Retinal pigment epithelial cell (primary cell): ENCODE measurements at regions not wholly inside any gene's neighbourhood (a gene's known extent, or its start where the extent isn't known, plus 50 kb on each side); places are given as distances from the start of the nearest gene placed in this dataset.

Experiments used
- DNase-seq: peaks from one replicate; pipeline ENCODE4 v3.0.0-alpha.2; 2010; ENCODE audit warnings: low read depth
- H3K4me3 ChIP-seq: 2 replicates; pipeline ENCODE4 v1.5.1; 2011; ENCODE audit warnings: mild to moderate bottlenecking, low read length, control low read depth, moderate library complexity
- TF ChIP-seq, protein P1 (sequence below): conservative IDR thresholded peaks from 2 replicates; pipeline ENCODE4 v1.5.1; 2011; ENCODE audit warnings: low read depth, low read length, control low read depth, inconsistent platforms

DNA sequence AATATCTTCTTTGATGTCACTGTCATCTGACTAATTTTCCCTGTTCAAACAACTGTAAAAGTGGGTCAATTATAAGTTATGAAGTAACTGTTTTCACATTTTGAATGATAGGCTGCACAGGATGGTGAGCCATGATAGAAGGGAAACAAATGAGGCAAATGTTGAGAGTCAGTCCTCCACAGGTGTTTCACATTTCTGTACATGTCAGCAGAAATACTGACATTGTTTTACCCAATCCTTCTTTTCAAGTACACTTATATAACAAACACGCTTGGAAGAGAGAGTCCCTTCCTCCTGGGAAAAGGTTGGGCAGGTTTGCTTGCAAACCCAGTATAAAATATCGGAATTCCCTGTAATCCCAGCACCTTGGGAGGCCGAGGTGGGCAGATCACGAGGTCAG, 1251.5 kb downstream of the SLC16A7 start:
- DNase-seq: no peak
- TF ChIP-seq, protein P1, sequence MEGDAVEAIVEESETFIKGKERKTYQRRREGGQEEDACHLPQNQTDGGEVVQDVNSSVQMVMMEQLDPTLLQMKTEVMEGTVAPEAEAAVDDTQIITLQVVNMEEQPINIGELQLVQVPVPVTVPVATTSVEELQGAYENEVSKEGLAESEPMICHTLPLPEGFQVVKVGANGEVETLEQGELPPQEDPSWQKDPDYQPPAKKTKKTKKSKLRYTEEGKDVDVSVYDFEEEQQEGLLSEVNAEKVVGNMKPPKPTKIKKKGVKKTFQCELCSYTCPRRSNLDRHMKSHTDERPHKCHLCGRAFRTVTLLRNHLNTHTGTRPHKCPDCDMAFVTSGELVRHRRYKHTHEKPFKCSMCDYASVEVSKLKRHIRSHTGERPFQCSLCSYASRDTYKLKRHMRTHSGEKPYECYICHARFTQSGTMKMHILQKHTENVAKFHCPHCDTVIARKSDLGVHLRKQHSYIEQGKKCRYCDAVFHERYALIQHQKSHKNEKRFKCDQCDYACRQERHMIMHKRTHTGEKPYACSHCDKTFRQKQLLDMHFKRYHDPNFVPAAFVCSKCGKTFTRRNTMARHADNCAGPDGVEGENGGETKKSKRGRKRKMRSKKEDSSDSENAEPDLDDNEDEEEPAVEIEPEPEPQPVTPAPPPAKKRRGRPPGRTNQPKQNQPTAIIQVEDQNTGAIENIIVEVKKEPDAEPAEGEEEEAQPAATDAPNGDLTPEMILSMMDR: no peak
- no peak overlapping the region for H3K4me3 ChIP-seq

DNA sequence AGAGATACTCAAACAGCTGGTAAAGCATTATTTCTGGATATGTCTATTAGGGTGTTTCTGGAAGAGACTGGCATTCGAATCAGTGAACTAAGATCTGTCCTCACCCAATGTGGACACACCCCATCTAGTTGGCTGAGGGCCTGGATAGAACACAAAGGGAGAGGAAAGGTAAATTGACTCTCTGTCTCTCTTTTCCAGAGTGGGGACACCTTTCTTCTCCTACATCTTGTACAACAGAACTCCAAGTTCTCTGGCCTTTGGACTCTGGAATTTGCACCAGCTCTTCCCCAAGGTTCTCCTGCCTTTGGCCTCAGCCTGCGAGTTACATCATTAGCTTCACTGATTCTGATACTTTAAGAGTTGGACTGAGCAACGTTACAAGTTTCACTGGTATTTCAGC, 1253.9 kb downstream of the SLC16A7 start:
- DNase-seq: no peak
- TF ChIP-seq, protein P1: no peak
- H3K4me3 ChIP-seq: no peak overlapping the region

DNA sequence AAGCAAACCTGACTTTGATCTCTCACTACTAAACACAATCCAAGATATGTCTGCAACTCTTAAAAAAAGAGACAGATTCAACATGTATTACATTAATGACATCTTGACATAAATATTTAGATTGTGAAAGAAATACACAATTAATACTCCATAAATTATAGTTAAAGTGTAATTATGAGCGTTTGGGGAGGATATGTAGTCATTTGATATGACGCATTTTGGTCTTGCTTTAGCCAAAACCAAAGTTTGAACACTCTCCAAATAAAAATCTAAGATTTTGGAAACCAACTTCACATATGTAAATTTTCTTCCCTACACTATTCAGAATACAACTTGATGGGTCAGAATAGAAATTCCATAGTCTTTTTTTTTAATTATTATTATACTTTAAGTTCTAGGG, 1257.6 kb downstream of the SLC16A7 start:
- TF ChIP-seq, protein P1: no peak
- DNase-seq: no peak
- no peak overlapping the region for H3K4me3 ChIP-seq

DNA sequence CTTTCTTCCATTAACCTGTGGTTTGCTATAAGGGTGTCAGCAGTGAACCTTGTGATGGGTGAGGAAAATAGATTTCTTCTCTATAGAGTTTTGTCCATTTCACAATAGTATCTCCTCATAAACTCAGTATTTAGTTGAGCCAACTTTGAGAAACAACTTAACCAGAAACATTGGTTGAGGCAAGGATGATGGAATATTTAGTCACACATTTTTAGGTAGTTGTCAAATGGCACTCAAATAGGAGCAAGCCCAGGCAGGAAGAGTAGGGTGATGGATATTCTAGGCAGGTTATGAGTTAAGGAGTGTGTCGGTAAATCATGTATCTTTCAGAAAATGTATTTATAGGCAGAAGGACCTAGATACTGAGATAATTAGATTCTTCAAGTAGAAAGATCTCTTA, 1267.6 kb downstream of the SLC16A7 start:
- no peak for DNase-seq
- TF ChIP-seq, protein P1: no peak
- no peak overlapping the region for H3K4me3 ChIP-seq

DNA sequence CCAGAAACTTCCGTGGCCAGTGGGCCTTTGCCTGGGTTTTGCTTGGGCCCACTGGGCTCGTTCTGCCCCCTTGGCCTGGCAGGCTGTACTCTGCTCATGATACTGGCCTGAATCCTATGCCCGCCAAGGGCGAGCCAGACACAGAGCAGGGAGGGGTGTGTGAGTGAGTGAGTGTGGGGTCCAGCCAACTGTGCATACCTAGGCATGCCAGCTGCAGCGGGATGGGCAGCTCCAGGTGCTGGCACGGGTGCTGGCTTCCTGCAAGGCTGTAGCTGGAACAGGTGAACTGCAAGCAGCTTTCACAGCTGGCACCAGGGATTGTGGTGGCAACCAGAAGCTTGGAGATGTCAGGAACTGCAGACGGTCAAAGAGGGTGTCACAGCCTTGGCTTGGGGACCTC, 1276.4 kb downstream of the SLC16A7 start:
- DNase-seq: no peak
- H3K4me3 ChIP-seq: no peak overlapping the region
- TF ChIP-seq, protein P1: no peak

DNA sequence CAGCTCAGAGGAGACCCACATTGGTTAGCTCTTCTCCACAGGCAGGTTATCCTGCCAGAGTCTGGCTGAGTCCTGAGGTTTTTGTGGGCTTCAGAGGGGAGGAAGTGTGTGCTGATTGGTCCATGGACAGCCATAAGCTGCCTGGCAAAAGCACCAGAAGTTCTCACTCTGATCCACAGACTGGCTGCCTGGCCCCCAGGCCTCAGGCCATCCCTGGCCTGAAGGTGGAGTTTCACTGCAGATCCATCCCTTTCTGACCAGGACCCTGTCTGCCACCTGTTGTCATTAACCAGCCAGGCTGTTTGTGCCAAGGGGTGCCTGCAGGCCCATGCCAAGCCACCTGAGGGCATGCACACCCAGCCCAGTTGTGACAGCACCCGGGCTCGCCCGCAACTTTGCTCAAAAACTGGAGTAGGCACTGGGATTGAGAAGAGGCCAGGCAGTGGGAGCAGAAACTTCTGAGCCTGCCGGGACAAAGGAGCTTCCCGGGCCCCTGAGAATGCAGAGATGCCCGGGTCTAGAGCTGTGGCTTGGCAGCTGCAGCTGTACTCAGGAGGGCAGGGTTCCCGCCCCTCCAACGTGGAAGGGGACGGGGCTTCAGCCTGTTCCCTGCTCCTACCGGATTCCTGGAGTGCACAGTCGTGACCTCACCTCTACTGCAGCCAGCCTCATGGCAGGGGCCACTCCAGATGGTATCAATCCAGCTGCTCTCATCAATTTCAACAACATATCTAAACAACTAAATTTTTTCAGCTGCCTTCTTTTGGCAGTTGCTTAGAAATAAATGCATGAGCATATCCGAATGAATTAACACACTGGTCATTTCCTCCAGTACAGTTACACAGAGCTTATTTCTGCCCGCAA, 1277.3 kb downstream of the SLC16A7 start:
- TF ChIP-seq, protein P1: no peak
- H3K4me3 ChIP-seq: no peak overlapping the region
- DNase-seq: no peak

DNA sequence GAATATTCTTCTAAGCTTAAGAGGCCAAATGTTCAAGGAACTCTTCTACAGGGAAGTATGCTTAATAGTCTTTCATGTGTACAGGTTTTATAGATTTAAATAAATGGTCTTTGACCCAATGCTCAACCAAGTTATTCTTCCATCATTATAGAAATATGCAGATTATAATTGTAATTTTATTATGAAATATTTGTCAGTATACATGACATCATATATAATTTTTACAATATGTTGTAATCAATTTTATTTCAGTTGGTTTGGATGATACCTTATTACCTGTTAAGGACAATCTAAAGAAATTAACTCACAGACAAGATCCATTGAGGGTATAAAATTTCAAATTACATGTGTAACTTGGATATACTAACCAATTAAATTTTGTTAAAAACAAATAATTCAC, 1278.3 kb downstream of the SLC16A7 start:
- DNase-seq: no peak
- no peak overlapping the region for H3K4me3 ChIP-seq
- TF ChIP-seq, protein P1: no peak
